GM21786 (cell line): ENCODE measurements at regions not wholly inside any gene's neighbourhood (a gene's known extent, or its start where the extent isn't known, plus 50 kb on each side); places are given as distances from the start of the nearest gene placed in this dataset.

Experiments
- ATAC-seq: cut with Tn5 transposase; IDR thresholded peaks from one replicate; pipeline ENCODE4 v1.9.1; 2021; ENCODE audit not compliant: unreplicated experiment

DNA sequence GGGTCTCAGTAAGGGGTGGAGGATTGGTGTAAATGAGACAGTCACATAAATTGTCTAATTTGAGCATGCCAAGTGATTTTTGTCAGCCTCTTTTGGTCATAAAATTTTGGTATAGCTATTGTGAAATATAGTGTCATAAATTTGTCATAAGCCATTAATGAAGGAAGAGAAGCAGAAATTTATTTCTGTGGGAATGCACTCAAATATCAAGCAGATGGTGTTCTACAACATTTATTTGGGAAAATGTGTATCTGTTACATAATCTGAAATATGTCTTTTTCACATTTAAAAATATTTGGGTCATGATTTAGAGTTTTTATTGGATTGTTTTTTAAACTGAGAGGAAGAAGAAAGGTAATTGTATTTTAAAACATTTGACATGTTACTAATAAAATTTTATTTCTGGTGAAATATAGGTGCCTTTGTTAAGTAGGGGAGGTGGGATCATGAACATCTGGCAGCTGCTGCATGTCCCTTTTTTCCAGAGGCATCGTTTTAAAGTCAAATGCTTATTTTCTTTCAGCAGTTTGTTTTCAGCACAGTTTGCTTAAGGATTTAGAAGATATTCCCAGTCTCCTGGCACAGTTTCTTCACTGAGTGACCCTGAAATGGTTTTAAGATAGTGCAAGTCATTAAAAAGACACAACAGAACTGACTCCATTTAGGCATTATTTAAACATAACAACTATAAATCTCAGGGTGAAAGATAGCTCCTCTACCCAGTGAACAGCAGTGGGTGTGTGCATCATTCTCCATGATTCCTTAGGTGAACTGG, 371.7 kb downstream of the SNAPC1 start:
- no peak for ATAC-seq

- no peak for ATAC-seq
Measured at GRCh38 chr14:62138593-62138992, 376.4 kb downstream of the SNAPC1 start.

GRCh38 chr14:62141139-62141538, 378.9 kb downstream of the SNAPC1 start:
- ATAC-seq: no peak

DNA sequence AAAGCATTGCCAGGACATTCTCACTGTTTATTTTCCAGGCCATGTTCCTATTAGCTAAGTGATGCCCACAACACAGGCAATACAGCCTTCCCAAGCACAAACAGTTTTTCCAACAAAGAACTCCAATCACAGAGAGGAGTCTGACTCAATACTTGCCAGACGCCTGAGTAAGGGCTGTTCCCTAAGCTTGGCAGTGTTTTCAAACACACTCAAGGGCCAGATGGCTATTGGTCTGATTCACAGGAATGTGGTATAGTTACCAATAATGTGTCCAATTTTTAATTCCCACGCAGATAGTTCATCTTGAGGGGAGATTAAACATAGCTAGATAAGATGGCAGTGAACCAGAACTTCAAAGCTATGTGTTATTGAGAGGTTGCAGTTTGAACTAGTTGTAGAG, 381.0 kb downstream of the SNAPC1 start:
- ATAC-seq: no peak

GRCh38 chr14:62144863-62145262, 382.6 kb downstream of the SNAPC1 start:
- no peak for ATAC-seq

DNA sequence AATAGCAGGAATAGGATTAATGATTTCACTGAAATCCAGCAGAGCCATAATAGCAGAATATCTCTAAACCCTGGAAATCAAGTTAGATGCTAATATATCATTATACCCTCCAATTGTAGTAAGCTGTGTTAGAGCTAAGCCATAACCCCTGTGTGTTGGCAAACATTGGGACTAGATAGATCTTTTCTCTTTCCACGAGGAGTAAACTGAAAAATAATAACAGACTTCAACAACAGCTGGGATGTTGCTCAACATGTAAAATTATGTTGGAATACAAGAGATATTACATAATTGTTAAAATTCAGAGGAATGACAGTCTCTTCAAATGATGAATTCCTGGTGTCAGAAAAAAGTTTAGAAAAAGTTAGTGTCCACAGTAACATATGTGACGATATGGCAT, 383.8 kb downstream of the SNAPC1 start:
- no peak for ATAC-seq

DNA sequence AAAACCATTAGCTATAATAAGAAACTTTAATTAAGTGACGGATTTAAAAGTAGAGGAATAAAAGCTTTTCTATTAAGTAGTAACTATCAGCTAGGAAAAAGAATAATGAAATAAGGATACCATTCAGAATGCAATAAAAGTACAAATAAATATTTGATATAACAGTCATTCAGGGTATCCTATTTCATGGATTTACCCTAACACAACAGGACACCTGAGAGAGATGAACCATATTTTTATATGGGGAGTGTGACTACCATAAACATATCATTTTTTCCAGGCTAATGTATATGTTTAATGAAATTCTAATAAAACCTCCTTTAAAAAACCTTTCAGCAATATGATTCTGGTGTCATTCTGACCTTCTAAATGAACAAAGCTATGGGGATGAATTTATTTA, 393.8 kb downstream of the SNAPC1 start:
- ATAC-seq: no peak

- ATAC-seq: no peak
Measured at GRCh38 chr14:62158779-62159178, 396.6 kb downstream of the SNAPC1 start.

- ATAC-seq: no peak
Measured at GRCh38 chr14:62159314-62159713, 397.1 kb downstream of the SNAPC1 start.

DNA sequence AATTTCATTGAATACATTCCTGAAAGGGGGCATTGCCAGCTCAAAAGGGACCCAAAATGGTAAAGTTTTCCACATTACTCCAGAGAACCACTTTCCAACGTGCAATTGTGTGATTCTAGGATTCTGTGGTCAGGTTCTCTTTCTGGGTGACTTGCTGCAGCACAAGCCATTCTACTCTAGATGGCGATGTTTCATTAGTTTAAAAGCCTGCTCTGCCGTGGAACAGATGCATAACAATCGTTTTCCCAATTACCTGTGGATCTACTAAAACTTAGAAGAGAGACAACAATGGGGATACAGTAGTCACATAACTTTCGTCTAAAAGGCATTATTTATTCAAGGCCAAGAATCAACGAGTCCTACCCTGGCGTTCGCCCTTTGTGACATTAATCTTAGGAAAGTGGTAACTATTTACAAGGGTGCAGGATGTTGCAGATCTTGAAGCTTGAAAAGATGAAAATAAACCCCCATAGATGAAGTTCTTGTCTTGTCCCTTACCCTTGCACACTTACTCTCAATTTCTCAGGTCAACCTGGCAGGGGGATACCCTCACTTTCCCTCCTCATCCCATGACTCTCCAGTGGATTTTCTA, 400.9 kb downstream of the SNAPC1 start:
- peak; percentile 52 for ATAC-seq

- no peak for ATAC-seq
Measured at GRCh38 chr14:62168564-62169155, 406.4 kb downstream of the SNAPC1 start.

DNA sequence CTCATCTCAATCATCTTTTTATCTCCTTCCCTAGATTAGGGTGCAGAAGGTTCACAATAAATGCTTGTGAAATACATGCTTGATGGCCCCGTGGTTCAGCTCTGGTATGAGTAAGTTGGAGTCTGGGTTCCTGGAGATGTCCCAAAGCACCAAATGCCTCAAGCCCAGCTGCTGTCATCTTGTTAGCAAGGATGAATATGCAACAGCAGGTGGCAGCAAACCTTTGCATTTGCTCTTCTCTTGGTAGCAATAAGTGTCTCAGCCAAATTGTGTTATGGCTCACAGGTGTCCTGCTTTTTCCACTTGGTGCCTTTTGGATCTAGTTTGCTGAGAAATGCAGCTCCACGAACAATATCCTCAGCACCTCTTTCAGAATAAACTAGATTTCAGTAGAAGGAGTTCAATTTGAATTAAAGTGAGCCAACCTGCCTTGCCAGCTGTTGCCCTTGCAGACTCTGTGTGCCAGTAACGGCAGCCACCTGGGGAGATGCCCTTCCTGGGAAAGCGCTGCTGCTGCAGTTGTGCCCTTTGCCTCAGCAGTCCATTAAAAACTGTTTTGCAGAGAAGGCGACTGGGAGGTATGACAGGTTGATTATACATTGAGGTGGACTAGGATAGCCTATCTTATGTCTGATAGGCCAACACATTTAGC, 417.3 kb downstream of the SNAPC1 start:
- peak; percentile 64 for ATAC-seq

DNA sequence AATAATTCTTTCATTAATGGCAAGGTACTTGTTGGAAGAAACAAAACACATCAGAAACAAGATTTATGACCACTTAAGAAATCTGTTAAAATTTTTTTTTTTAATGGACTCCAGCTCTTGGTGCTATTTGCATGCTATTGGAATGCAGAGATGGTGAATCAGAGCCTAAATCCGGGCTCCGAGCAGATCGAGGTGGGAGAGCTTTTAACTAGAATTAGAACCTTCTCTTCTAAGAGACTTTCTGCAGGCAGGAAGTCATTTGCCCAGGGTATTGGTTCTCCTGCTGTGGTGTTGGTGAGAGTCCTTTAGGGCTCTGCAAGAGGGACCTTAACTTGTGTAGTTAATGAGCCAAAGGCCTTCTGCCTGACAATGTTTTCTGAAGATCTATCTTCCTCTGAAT, 419.4 kb downstream of the SNAPC1 start:
- ATAC-seq: no peak

DNA sequence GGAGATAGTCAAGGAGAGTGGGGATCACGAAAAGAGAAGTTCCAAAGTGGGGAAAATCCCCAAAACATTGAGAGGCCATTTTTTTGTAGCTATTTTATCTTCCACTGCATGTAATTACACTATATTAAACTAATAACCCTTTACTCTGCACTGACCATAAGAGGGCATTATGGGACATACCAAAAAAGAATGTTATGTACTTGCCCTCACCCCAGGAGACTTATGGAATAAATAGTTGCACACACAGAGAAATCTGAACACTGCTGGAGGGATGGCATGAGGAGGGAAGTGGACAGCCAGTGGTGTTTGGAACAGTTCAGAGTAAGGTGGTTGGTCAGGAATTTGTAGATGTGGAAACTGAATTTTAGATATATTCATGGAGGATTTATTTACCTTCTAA, 422.9 kb downstream of the SNAPC1 start:
- ATAC-seq: no peak

- no peak for ATAC-seq
Measured at GRCh38 chr14:62187265-62187664, 425.0 kb downstream of the SNAPC1 start.

GRCh38 chr14:62189698-62190097, 427.5 kb downstream of the SNAPC1 start:
- no peak for ATAC-seq

- ATAC-seq: no peak
Measured at GRCh38 chr14:62206456-62206855, 444.2 kb downstream of the SNAPC1 start.

- ATAC-seq: no peak
Measured at GRCh38 chr14:62209287-62209899, 447.2 kb downstream of the SNAPC1 start.

- no peak for ATAC-seq
Measured at GRCh38 chr14:62213516-62213915, 451.3 kb downstream of the SNAPC1 start.

GRCh38 chr14:62216121-62216520, 453.9 kb downstream of the SNAPC1 start:
- no peak for ATAC-seq

GRCh38 chr14:62234849-62235248, 472.6 kb downstream of the SNAPC1 start:
- no peak for ATAC-seq
